Trophoblast cell (in vitro differentiated cells and primary cell): ENCODE measurements at regions not wholly inside any gene's neighbourhood (a gene's known extent, or its start where the extent isn't known, plus 50 kb on each side); places are given as distances from the start of the nearest gene placed in this dataset.
"Not testable (repeated sequence)": the region's sequence is repeated elsewhere in the genome, so short reads cannot be mapped to it uniquely, and the experiment has no call there.

ENCODE experiments used
- DNase-seq, 2 donors: peaks; one replicate each; pipeline ENCODE4 v3.0.0-alpha.2; 2016
- H2AFZ ChIP-seq: 2 replicates; pipeline ENCODE4 v1.6.1; 2013; ENCODE audit warnings: low read length, moderate library complexity, mild to moderate bottlenecking; ENCODE audit not compliant: insufficient read depth, poor library complexity
- H2AK5ac ChIP-seq: 2 replicates; pipeline ENCODE4 v1.6.1; 2013; ENCODE audit warnings: mild to moderate bottlenecking, low read length
- H2BK120ac ChIP-seq: 2 replicates; pipeline ENCODE4 v1.6.1; 2013; ENCODE audit warnings: low read length, mild to moderate bottlenecking, moderate library complexity; ENCODE audit not compliant: insufficient read depth, poor library complexity
- H2BK12ac ChIP-seq: 2 replicates; pipeline ENCODE4 v1.6.1; 2013; ENCODE audit warnings: mild to moderate bottlenecking, low read length, moderate library complexity
- H2BK5ac ChIP-seq: 2 replicates; pipeline ENCODE4 v1.6.1; 2013; ENCODE audit warnings: low read length, low read depth, moderate library complexity, mild to moderate bottlenecking; ENCODE audit not compliant: poor library complexity
- H3K14ac ChIP-seq: 2 replicates; pipeline ENCODE4 v1.6.1; 2013; ENCODE audit warnings: mild to moderate bottlenecking, low read length
- H3K18ac ChIP-seq: 2 replicates; pipeline ENCODE4 v1.6.1; 2013; ENCODE audit warnings: mild to moderate bottlenecking, low read length
- H3K23ac ChIP-seq: 2 replicates; pipeline ENCODE4 v1.6.1; 2013; ENCODE audit warnings: low read length
- H3K27ac ChIP-seq: 2 replicates; pipeline ENCODE4 v1.5.1; 2013; ENCODE audit warnings: low read depth, mild to moderate bottlenecking, inconsistent platforms, low read length, moderate library complexity
- H3K27me3 ChIP-seq: 2 replicates; pipeline ENCODE4 v1.6.1; 2013; ENCODE audit warnings: inconsistent platforms, mild to moderate bottlenecking, low read length, moderate library complexity; ENCODE audit not compliant: insufficient read depth
- H3K36me3 ChIP-seq, 2 experiments: 1 replicate in 1 of 2; 2 replicates in 1 of 2; pipeline ENCODE4 v1.6.1; 2013; ENCODE audit warnings: low read length in 2 of 2, mild to moderate bottlenecking in 2 of 2, moderate library complexity in 1 of 2; ENCODE audit not compliant: insufficient read depth in 2 of 2, control insufficient read depth in 1 of 2
- H3K4ac ChIP-seq: 2 replicates; pipeline ENCODE4 v1.6.1; 2013; ENCODE audit warnings: low read depth, mild to moderate bottlenecking, low read length, moderate library complexity
- H3K4me1 ChIP-seq, 2 experiments: 1 replicate in 1 of 2; 2 replicates in 1 of 2; pipeline ENCODE4 v1.6.1; 2013; ENCODE audit warnings: low read length in 2 of 2, mild to moderate bottlenecking in 2 of 2, moderate library complexity in 1 of 2; ENCODE audit not compliant: insufficient read depth in 2 of 2, control insufficient read depth in 1 of 2
- H3K4me2 ChIP-seq: 2 replicates; pipeline ENCODE4 v1.6.1; 2013; ENCODE audit warnings: inconsistent platforms, mild to moderate bottlenecking, low read length, moderate library complexity
- H3K4me3 ChIP-seq: 2 replicates; pipeline ENCODE4 v1.5.1; 2013; ENCODE audit warnings: mild to moderate bottlenecking, low read depth, low read length, inconsistent platforms
- H3K79me1 ChIP-seq: one replicate; pipeline ENCODE4 v1.6.1; 2013; ENCODE audit warnings: low read length
- H3K79me2 ChIP-seq: 2 replicates; pipeline ENCODE4 v1.6.1; 2013; ENCODE audit warnings: low read length, mild to moderate bottlenecking; ENCODE audit not compliant: control insufficient read depth, insufficient read depth, poor library complexity
- H3K9ac ChIP-seq: 2 replicates; pipeline ENCODE4 v1.6.1; 2013; ENCODE audit warnings: mild to moderate bottlenecking, low read length
- H3K9me3 ChIP-seq: 2 replicates; pipeline ENCODE4 v1.6.1; 2013; ENCODE audit warnings: low read depth, mild to moderate bottlenecking, control low read depth, inconsistent platforms, low read length; ENCODE audit not compliant: insufficient read depth
- H4K12ac ChIP-seq: 2 replicates; pipeline ENCODE4 v1.6.1; 2013; ENCODE audit warnings: low read depth, mild to moderate bottlenecking, low read length, moderate library complexity
- H4K8ac ChIP-seq: 2 replicates; pipeline ENCODE4 v1.6.1; 2013; ENCODE audit warnings: low read depth, mild to moderate bottlenecking, low read length, moderate library complexity
- H4K91ac ChIP-seq: one replicate; pipeline ENCODE4 v1.6.1; 2013; ENCODE audit warnings: low read depth, mild to moderate bottlenecking, low read length, moderate library complexity
- WGBS: extraction: QIAGEN DNeasy Blood & Tissue Kit; methylation state at CpG from one replicate; pipeline ENCODE4 v1.1.7; 2013; ENCODE audit warnings: missing lambda C conversion rate; ENCODE audit not compliant: insufficient read length, insufficient coverage; ENCODE audit errors: extremely low coverage; 5-methylcytosine and 5-hydroxymethylcytosine counted together

GRCh38 chr7:131933219-131933618 lies 376.8 kb upstream of the PODXL start:
- not testable (repeated sequence) for H3K14ac ChIP-seq, H3K9me3 ChIP-seq, H3K27me3 ChIP-seq, H4K91ac ChIP-seq, H2BK5ac ChIP-seq, H3K27ac ChIP-seq, H3K4me2 ChIP-seq, H3K79me2 ChIP-seq, H2AFZ ChIP-seq, H3K4me1 ChIP-seq, H3K9ac ChIP-seq, H3K79me1 ChIP-seq, H3K18ac ChIP-seq, H3K4ac ChIP-seq, DNase-seq, H2BK12ac ChIP-seq, H3K36me3 ChIP-seq, H4K8ac ChIP-seq, H2AK5ac ChIP-seq, H4K12ac ChIP-seq, H2BK120ac ChIP-seq, H3K4me3 ChIP-seq, H3K23ac ChIP-seq
- WGBS = no CpG with 5 or more reads among the region's 2 CpGs

GRCh38 chr7:131932271-131932670 lies 375.8 kb upstream of the PODXL start:
- H3K4me2 ChIP-seq = no peak overlapping the region
- no peak overlapping the region for H3K4me3 ChIP-seq
- no peak overlapping the region for H3K14ac ChIP-seq
- H3K9me3 ChIP-seq = peaks cover 2% of the 10 kb centered on the region
- H3K79me1 ChIP-seq = no peaks in the 10 kb centered on the region
- no peaks in the 10 kb centered on the region for H3K27me3 ChIP-seq
- H2BK120ac ChIP-seq = no peak overlapping the region
- H3K18ac ChIP-seq = no peak overlapping the region
- H4K12ac ChIP-seq = no peak overlapping the region
- no peak overlapping the region for H2AK5ac ChIP-seq
- no peak overlapping the region for H3K23ac ChIP-seq
- no peak overlapping the region for H3K27ac ChIP-seq
- H4K8ac ChIP-seq = no peak overlapping the region
- H3K9ac ChIP-seq = no peak overlapping the region
- H2AFZ ChIP-seq = no peak overlapping the region
- H4K91ac ChIP-seq = no peak overlapping the region
- H3K4me1 ChIP-seq = no peaks in the 10 kb centered on the region
- H3K79me2 ChIP-seq = no peaks in the 10 kb centered on the region
- no peak overlapping the region for H2BK12ac ChIP-seq
- no peak overlapping the region for H3K4ac ChIP-seq
- no CpG with 5 or more reads among the region's 5 CpGs for WGBS
- no peak for DNase-seq
- H3K36me3 ChIP-seq = no peaks in the 10 kb centered on the region
- no peak overlapping the region for H2BK5ac ChIP-seq

GRCh38 chr7:131931370-131931769 lies 374.9 kb upstream of the PODXL start:
- no CpG with 5 or more reads among the region's 5 CpGs for WGBS
- Histone ChIP-seq H3K4ac (no peak overlapping the region), H3K36me3 (no peaks in the 10 kb centered on the region), H3K4me3 (peak overlapping the region; percentile 11), H3K18ac (no peak overlapping the region), H3K27me3 (no peaks in the 10 kb centered on the region), H4K91ac (no peak overlapping the region), H3K9ac (no peak overlapping the region), H2AFZ (no peak overlapping the region), H3K23ac (no peak overlapping the region), H3K14ac (no peak overlapping the region), H3K9me3 (peaks cover 2% of the 10 kb centered on the region), H3K79me2 (no peaks in the 10 kb centered on the region), H3K4me1 (no peaks in the 10 kb centered on the region), H2BK12ac (no peak overlapping the region), H2BK120ac (no peak overlapping the region), H2AK5ac (no peak overlapping the region), H2BK5ac (no peak overlapping the region), H4K12ac (no peak overlapping the region), H3K4me2 (no peak overlapping the region), H4K8ac (no peak overlapping the region), H3K79me1 (no peaks in the 10 kb centered on the region), H3K27ac (no peak overlapping the region)
- peak; percentile 20 to 34 for DNase-seq

GRCh38 chr7:131929632-131930031 lies 373.2 kb upstream of the PODXL start:
- no peak overlapping the region for H3K4ac ChIP-seq
- H3K27me3 ChIP-seq = no peaks in the 10 kb centered on the region
- no peak overlapping the region for H3K18ac ChIP-seq
- H2BK5ac ChIP-seq = no peak overlapping the region
- peaks cover 2% of the 10 kb centered on the region for H3K9me3 ChIP-seq
- H3K4me1 ChIP-seq = no peaks in the 10 kb centered on the region
- H3K14ac ChIP-seq = no peak overlapping the region
- H3K27ac ChIP-seq = no peak overlapping the region
- H3K23ac ChIP-seq = no peak overlapping the region
- H2AK5ac ChIP-seq = no peak overlapping the region
- H3K79me2 ChIP-seq = no peaks in the 10 kb centered on the region
- no peak overlapping the region for H2BK12ac ChIP-seq
- H3K4me2 ChIP-seq = no peak overlapping the region
- no peak overlapping the region for H2BK120ac ChIP-seq
- H3K79me1 ChIP-seq = no peaks in the 10 kb centered on the region
- H3K36me3 ChIP-seq = no peaks in the 10 kb centered on the region
- no peak overlapping the region for H4K91ac ChIP-seq
- H2AFZ ChIP-seq = no peak overlapping the region
- H3K4me3 ChIP-seq = no peak overlapping the region
- H4K8ac ChIP-seq = no peak overlapping the region
- H3K9ac ChIP-seq = no peak overlapping the region
- no peak for DNase-seq
- H4K12ac ChIP-seq = no peak overlapping the region
